HG03045 (cell line): ENCODE measurements at regions not wholly inside any gene's neighbourhood (a gene's known extent, or its start where the extent isn't known, plus 50 kb on each side); places are given as distances from the start of the nearest gene placed in this dataset.
"Not testable (repeated sequence)": the region's sequence is repeated elsewhere in the genome, so short reads cannot be mapped to it uniquely, and the experiment has no call there.

Experiments used
- ATAC-seq: cut with Tn5 transposase; IDR thresholded peaks from one replicate; pipeline ENCODE4 v1.9.1; 2021; ENCODE audit warnings: mild to moderate bottlenecking, moderate library complexity; ENCODE audit not compliant: unreplicated experiment

DNA sequence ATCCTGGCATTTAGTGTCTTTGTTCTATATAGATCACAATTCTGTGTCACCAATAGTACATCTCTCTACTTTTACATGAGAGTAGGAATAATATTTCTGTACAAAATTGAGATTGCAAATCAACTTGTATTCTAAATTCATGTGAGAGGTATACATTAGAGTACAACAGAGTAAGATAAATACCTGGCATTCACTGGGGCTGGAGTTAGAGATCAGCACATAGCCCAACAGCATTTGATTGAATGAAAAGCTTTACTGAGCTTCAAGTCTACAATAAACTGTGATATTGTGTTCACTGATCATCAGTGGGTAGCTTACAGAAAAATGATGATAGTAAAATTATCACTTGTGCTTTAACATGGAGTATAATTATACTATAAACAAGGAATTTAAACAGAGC, 1114.7 kb downstream of the REEP3 start:
- no peak for ATAC-seq

- no peak for ATAC-seq
Observed at GRCh38 chr10:64636461-64636860, 1115.3 kb downstream of the REEP3 start.

DNA sequence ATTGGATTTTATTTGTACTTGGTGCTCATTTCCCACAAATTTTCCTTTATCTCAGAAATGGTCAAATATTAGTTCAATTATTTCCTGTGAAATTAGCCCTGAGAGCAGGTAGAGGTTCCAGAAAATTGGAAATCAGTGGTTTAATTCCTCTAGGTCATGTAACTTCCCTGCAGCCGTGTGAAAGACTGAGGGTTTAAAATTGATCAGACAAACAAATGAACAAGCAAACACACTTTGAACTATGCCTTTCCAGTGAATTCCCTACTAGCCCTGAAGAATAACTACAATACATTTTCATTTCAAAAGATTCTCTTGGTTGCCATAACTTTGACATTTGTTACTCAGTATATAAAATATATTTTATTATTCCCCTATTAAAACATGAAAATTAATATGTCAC, 1116.7 kb downstream of the REEP3 start:
- no peak for ATAC-seq

DNA sequence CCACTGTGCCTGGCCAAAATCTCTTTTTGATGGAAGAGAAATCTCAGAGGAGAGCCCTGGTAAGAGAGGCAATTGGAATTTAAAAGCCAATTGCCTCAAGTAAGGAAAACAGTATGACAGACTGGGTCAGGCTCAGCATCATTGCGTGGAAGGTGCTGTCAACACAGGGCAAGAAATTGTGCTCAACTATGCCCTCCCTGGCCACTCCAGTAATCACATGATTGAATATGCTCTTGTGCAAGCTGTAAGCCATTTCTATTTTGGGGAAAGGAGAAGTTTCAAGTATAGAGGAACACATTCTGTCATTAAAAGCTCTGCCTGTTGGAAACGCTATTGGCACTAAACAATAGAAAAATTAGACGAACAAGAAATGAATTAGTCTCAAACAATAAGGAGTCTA, 1127.7 kb downstream of the REEP3 start:
- ATAC-seq, result no peak

GRCh38 chr10:64658528-64658927, 1137.3 kb downstream of the REEP3 start:
- ATAC-seq, result no peak

GRCh38 chr10:64659311-64659710, 1138.1 kb downstream of the REEP3 start:
- ATAC-seq, result no peak

DNA sequence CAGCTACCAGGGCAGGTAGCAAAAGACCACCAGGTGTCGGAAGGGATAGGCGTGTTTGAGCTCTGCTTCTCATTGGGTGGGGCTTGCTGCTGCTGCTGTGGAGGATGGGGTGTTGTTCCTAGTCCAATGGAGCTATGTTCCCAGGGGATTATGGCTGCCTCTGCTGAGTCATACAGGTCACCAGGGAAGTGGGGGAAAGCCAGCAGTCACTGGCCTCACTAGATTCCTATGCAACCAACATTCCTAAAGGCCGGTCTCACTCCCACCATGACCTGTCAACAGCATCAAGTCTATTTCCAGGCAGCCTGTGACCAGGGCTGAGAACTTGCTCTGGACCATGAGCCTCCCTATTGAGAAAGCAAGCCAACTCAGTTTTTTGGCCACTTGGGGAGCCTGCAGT, 1160.8 kb downstream of the REEP3 start:
- no peak for ATAC-seq

- no peak for ATAC-seq
Observed at GRCh38 chr10:64690194-64690593, 1169.0 kb downstream of the REEP3 start.

DNA sequence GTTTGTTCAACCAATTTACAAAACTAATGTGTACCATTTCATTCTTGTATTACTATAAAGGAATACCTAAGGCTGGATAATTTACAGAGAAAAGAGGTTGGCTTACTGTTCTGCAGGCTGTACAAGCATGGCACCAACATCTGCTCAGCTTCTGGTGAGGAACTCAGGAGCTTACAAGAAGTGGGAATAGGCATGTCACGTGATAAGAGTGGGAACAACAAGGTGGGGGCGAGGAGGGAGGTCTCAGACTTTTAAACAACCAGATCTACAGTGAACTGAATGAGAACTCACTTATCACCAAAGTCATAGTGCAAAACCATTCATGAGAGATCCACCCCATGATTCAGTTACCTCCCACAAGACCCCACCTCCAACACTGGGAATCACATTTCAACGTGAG, 1178.0 kb downstream of the REEP3 start:
- ATAC-seq, result no peak

DNA sequence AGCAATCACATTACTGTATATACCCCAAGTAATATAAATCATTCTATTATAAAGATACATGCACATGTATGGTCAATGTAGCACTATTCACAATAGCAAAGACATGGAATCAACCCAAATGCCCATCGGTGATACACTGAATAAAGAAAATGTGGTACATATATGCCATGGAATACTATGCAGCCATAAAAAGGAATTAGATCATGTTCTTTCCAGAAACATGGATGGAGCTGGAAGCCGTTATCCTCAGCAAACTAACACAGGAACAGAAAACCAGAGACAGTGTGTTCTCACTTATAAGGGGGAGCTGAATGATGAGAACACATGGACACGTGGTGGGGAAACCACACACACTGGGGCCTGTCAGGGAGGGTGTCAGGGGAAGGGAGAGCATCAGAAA, 1180.9 kb downstream of the REEP3 start:
- not testable (repeated sequence) for ATAC-seq

- ATAC-seq, result no peak
Observed at GRCh38 chr10:64708884-64709681, 1187.9 kb downstream of the REEP3 start.

DNA sequence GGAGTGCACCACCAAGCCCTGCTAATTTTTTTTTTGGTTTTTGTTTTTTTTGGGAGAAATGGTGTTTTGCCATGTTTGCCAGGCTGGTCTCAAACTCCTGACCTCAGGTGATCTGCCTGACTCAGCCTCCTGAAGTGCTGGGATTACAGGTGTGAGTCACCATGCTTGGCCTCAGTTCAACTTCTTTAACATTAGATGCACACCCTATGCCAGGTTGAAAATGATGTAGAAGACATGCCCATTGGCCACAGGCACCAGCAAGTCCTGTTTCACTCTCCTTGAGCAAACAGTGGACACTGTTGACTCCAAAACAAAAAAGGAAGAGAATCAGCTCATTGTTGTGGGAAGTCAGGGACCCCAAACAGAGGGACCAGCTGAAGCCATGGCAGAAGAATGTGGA, 1205.3 kb downstream of the REEP3 start:
- no peak for ATAC-seq

GRCh38 chr10:64731016-64731415, 1209.8 kb downstream of the REEP3 start:
- ATAC-seq, result no peak

GRCh38 chr10:64732372-64732957, 1211.3 kb downstream of the REEP3 start:
- ATAC-seq, result no peak

DNA sequence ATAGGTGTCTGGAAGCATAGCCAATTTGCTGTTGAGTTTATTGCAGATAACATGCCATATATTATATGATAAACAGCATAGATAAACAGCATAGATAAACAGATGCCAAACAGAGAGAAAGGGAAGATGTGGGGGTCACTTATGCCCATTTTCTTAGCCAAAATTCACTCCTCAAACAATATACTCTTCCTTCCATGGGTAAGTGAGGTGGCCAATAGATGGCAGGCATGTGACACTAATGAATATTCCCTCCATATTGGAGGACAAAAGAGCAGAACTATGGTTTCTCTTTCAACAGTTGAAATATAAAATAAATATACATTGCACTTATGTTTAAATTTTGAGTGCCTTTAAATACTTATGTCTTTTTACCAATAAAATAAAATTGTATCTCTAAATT, 1212.8 kb downstream of the REEP3 start:
- ATAC-seq, result no peak

- no peak for ATAC-seq
Observed at GRCh38 chr10:64738462-64738861, 1217.3 kb downstream of the REEP3 start.

GRCh38 chr10:64745565-64745964, 1224.4 kb downstream of the REEP3 start:
- no peak for ATAC-seq

GRCh38 chr10:64750672-64751071, 1229.5 kb downstream of the REEP3 start:
- no peak for ATAC-seq

- no peak for ATAC-seq
Observed at GRCh38 chr10:64753516-64753915, 1232.3 kb downstream of the REEP3 start.

DNA sequence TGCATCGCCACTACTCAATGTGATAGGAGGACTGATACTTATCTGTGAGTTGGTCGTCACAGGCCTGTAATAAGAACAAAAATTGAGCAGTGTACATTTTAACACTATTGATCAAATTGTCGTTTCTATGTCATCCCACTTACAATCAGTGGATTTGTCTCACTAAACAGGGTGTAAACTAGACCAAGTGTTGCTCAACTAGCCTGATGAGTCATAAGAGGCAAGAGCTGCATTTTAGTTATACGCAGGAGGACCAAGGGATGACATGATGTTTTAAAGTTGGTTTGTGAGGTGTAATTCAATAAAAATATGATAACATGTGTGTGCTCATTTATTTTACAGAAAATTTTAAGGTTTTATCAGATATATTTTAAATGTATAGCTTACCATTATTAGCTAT, 1239.2 kb downstream of the REEP3 start:
- ATAC-seq, result no peak

DNA sequence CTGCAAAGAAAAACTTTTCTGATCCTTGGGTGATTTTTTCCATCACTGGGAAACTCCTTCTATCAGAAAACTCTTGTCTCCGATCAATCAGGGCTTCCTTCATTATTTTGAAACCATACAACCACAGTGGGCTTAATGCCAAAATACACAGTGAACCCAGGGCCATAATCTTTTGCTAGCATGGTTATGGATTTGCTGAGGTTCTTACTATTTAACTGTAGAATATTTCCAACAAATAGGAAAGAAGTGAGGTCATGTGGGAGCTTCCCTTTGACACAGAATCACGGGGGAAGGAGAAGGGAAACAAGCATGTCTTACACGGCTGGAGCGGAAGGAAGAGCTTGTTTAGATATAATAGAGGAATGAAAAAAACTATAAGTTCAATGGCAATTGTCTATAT, 1241.7 kb downstream of the REEP3 start:
- no peak for ATAC-seq

- no peak for ATAC-seq
Observed at GRCh38 chr10:64765498-64765897, 1244.3 kb downstream of the REEP3 start.
